ENCODE measurements at regions not wholly inside any gene's neighbourhood (a gene's known extent, or its start where the extent isn't known, plus 50 kb on each side); places are given as distances from the start of the nearest gene placed in this dataset.
A peak's percentile ranks its signal among the peaks of the same experiment; 100 is the strongest.

GRCh38 chr2:42967959-42968674, 175.7 kb upstream of the HAAO start:
- TF ChIP-seq POLR2AphosphoS5 (IDR thresholded peaks at IDR 0.05; ENCODE audit: low read depth, low read length) (peak; percentile 39; the same call in 1 of the 2 replicates), REST (IDR thresholded peaks at IDR 0.05; ENCODE audit: insufficient read depth in 1 of 2, low read depth in 2 of 2, low read length in 2 of 2) (no peak)

Measured in PFSK-1 (cell line).